WI38 (cell line): ENCODE measurements at regions not wholly inside any gene's neighbourhood (a gene's known extent, or its start where the extent isn't known, plus 50 kb on each side); places are given as distances from the start of the nearest gene placed in this dataset.
"Not testable (repeated sequence)": the region's sequence is repeated elsewhere in the genome, so short reads cannot be mapped to it uniquely, and the experiment has no call there.

Experiments used
- H3K4me3 ChIP-seq: 2 replicates; pipeline ENCODE4 v1.5.1; 2011; ENCODE audit warnings: low read depth, mild to moderate bottlenecking, control low read depth, low read length
- CTCF ChIP-seq: IDR thresholded peaks from 2 replicates; pipeline ENCODE4 v1.5.1; 2012; ENCODE audit warnings: low read depth, mild to moderate bottlenecking, control low read depth, low read length

GRCh38 chr13:90884066-90884465 lies 463.4 kb upstream of the MIR17HG start:
- TF ChIP-seq CTCF = no peak
- no peak overlapping the region for H3K4me3 ChIP-seq

- H3K4me3 ChIP-seq = no peak overlapping the region
- TF ChIP-seq CTCF = no peak
These were observed 457.3 kb upstream of the MIR17HG start for GRCh38 chr13:90889906-90890834.

- no peak for TF ChIP-seq CTCF
- no peak overlapping the region for H3K4me3 ChIP-seq
These were observed 456.2 kb upstream of the MIR17HG start for GRCh38 chr13:90891329-90891728.

- not testable (repeated sequence) for H3K4me3 ChIP-seq
These were observed 454.3 kb upstream of the MIR17HG start for GRCh38 chr13:90893199-90893598.

GRCh38 chr13:90896002-90896401 lies 451.5 kb upstream of the MIR17HG start:
- no peak for TF ChIP-seq CTCF
- no peak overlapping the region for H3K4me3 ChIP-seq

GRCh38 chr13:90898811-90899210 lies 448.7 kb upstream of the MIR17HG start:
- no peak for TF ChIP-seq CTCF
- no peak overlapping the region for H3K4me3 ChIP-seq

- TF ChIP-seq CTCF = no peak
- no peak overlapping the region for H3K4me3 ChIP-seq
These were observed 448.1 kb upstream of the MIR17HG start for GRCh38 chr13:90899416-90899815.

- no peak for TF ChIP-seq CTCF
- H3K4me3 ChIP-seq = no peak overlapping the region
These were observed 445.2 kb upstream of the MIR17HG start for GRCh38 chr13:90902255-90902654.
